GM18867 (cell line): ENCODE measurements at regions not wholly inside any gene's neighbourhood (a gene's known extent, or its start where the extent isn't known, plus 50 kb on each side); places are given as distances from the start of the nearest gene placed in this dataset.

Experiments used
- ATAC-seq: cut with Tn5 transposase; IDR thresholded peaks from one replicate; pipeline ENCODE4 v1.9.1; 2021; ENCODE audit warnings: mild to moderate bottlenecking, moderate library complexity; ENCODE audit not compliant: unreplicated experiment

GRCh38 chr11:123305601-123306375, 110.7 kb upstream of the CLMP start:
- ATAC-seq: no peak

DNA sequence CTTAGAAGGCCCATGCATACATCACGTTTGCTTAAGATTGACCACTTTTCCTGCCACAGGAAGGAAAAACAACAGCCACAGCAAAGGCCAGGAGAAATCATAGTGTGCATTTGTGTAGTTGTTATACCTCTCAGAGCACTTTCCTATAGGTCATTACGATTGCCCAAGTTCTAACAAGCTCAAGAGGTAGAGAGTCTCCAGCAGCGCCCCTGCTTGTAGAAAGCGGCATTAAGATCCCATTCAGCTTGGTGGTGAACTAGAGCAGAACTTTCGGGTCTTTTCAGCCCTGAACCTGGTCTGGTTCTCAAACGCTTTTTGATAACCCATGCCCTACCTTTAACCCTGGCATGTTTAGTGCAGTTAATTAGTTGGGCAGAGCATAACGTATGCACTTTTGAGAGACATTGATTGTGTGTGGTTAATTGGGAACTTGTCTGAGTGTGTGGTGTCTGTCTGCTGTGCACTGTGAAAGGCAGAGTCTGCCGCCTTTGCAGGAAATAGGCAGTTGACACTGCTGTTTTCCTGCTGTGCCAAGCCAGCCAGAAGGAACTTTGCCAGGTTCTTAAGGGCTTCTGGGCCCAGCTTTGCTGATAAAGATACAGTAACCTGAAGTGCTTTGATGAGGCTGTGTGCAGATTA, 109.9 kb upstream of the CLMP start:
- no peak for ATAC-seq

- no peak for ATAC-seq
Measured at GRCh38 chr11:123303924-123304323, 108.9 kb upstream of the CLMP start.

DNA sequence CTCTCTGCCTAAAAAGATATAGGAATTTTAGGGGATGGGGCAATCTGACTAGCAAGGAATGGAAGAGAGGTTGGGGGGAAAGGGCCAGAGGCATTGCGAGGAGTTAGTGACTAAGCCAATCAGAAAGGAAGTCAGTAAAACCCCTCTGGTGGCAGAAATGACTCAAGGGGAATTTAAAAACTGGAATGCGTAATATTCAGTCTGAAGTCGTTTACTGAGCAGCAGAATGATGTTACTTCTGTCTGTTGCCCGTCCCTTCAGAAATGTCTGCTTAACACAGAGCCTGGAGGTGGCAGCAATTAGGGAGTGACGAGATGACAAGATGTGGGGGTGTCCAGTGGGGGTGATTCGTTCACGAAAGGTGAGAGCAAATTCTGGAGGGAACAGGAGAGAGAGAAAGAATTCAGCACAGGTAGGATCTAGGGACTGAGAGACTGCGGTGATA, 107.7 kb upstream of the CLMP start:
- ATAC-seq: peak; percentile 36

GRCh38 chr11:123301696-123302400, 106.8 kb upstream of the CLMP start:
- peak; percentile 74 for ATAC-seq

DNA sequence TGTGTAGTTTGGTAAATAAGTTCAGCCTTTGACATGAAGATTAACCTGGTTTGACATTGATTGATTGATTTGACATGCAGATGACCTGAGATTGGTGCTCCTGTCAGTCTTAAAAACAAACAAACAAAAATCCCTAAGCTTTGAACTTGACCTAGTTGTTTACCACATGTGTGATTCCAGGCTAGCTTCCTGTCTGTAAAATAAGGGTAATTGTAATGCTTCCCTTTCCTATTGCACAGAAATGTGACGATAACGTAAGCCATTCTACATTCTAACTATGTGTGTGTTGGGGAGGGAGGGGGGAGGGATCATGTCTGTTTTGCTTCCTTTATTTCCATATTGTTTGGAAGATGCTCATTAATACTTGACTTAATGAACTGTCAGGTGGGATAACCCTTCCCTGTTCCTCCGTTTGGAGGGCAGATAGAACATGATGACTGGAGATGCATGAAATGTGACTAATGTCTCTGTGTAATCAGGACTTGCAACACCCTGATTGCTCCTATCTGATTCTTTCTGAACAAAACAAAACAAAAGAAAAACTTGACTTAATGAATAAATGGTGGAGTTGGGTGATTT, 106.1 kb upstream of the CLMP start:
- ATAC-seq: no peak

- no peak for ATAC-seq
Measured at GRCh38 chr11:123299721-123300120, 104.7 kb upstream of the CLMP start.

- ATAC-seq: no peak
Measured at GRCh38 chr11:123298488-123299447, 103.7 kb upstream of the CLMP start.

- no peak for ATAC-seq
Measured at GRCh38 chr11:123292647-123293046, 97.6 kb upstream of the CLMP start.

GRCh38 chr11:123291201-123291869, 96.3 kb upstream of the CLMP start:
- no peak for ATAC-seq

DNA sequence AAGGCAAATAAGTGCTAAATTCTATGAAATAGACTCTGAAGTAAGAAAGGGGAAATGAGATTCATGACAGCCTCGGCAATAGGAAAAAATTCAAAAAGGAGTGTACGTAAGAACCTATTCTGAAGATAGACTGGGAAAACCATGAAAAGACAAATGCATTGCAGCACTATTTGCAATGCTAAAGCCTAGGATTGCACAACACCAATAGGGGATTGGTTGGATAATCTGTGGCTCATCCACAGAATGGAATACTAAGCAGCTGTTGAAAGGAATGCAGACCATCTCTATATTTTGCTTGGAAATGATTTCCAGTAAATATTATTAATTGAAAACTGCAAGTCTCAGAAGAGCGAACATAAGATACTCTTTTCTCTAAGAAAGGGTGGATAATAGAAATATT, 91.7 kb upstream of the CLMP start:
- no peak for ATAC-seq

DNA sequence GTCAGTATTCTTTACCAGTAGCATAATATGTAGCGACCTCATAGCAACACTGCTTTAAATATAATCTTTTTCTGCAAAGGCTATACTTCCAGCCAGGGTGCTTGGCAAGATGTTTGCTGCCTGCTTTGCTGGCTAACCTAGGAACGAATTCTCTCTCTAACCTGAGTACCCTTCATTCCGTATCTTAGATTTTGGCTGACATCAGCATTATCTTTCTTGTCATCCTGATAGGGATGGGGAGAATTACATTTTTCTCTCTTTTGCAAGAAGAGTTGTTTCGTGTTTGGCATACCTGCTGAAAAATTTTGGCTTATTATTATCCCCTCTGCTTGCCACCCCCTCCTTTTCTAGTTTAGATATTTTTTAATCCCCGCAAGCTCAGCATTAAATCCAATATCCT, 91.2 kb upstream of the CLMP start:
- ATAC-seq: no peak

DNA sequence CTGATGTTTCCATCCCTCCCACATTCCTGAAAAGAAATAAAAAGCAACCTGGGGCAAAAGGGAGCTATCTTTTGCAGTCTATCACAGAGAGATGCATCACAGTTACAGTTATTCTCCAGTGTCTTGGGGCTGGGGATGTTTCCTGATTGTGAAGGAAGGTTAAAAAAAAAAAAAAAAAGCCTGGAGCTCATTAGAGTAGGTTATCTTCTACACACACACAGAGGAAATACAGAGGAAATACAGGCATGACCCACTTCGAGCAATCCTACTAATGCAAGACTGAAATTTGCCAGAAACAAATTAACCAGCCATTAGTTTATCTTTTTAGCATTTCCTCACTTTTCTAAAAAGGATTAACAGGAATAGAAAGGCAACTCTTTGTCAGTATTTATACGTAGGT, 89.4 kb upstream of the CLMP start:
- ATAC-seq: no peak

DNA sequence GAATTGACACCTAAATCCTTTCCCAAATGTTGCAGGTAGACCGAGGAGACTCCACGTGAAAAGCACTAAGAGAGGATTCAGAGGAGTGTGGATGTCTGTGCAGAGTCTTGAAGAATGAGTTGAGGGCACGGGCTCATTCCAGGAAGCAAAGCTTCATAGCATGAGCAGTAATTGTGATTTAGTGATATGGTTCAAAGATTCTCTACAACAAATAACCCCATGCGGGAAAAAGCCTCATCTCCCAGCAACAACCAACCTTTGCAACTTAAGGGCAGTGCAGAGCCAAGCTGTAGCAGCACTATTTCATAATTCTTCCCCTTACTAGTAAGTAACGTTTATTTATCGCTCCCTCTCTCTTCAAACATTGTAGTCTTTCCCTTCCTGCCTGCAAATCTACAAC, 87.5 kb upstream of the CLMP start:
- no peak for ATAC-seq

- no peak for ATAC-seq
Measured at GRCh38 chr11:123273616-123274015, 78.6 kb upstream of the CLMP start.

DNA sequence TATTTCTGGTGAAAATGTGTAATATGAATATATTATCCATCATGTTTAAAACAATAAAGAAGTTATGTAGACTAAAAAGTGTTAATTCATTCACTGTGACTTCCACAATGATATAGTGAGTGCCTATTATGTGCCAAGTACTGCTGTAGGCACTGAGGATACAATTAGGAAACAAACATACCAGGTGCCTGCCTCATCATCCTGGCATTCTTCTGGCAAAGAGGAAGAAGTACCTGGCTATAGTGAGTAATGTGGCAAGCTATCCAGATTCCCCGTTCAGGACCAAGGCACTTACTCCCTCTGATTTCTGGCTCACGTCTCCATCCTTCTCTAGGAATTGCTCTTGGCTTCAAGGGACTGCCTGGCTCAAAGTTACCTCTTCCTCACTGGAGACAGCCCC, 77.5 kb upstream of the CLMP start:
- ATAC-seq: no peak

- ATAC-seq: no peak
Measured at GRCh38 chr11:123268156-123268555, 73.1 kb upstream of the CLMP start.

- no peak for ATAC-seq
Measured at GRCh38 chr11:123265951-123266350, 70.9 kb upstream of the CLMP start.

DNA sequence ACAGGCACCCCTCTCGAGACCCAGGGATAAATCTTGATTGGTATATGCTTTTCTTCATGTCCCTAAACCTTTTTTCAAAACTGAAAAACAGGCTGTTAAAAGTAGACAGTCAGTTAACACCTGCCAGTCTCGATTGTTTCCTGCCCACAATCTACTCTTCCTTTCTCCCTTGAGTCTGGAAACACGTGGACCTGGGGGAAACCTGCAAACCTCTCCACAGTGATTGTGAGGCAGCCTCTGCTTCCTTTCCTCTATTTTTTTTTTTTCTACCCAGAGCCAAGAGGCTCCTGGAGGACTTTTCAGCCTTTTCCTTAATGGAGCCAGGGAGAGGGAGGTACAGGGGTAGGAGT, 69.4 kb upstream of the CLMP start:
- no peak for ATAC-seq
